K562 (cell line): ENCODE measurements at regions not wholly inside any gene's neighbourhood (a gene's known extent, or its start where the extent isn't known, plus 50 kb on each side); places are given as distances from the start of the nearest gene placed in this dataset.

Source experiments
- ATAC-seq: fragments of 200-7000 bp; cut with Tn5 transposase; 3 replicates; pipeline ENCODE4 v1.9.1; 2020; ENCODE audit warnings: moderate library complexity
- BruUV-seq: library from RNA; stranded (reverse); fragments of 400-500 nt; replicated peaks from 2 replicates; lab custom pipeline; 2021; lab: Mats Ljungman, UMichigan
- CTCF ChIA-PET: fragments of 300-600 bp; formaldehyde crosslinking; extraction: SDS; loops from one replicate; lab custom pipeline; 2021; ENCODE audit warnings: low intra/inter-chr PET ratio; lab: Yijun Ruan, JAX
- POLR2A ChIA-PET: fragments of 300-600, 350-650 bp; sonication (Branson Sonifier 250); formaldehyde crosslinking; extraction: SDS; loops from one replicate; lab custom pipeline; 2021; ENCODE audit warnings: antibody characterized with exemption, inconsistent platforms; lab: Yijun Ruan, JAX
- DNase-seq, 4 experiments: peaks; one replicate each; pipeline versions ENCODE4 v3.0.0 to v3.0.0-alpha.2; 2011 to 2018; ENCODE audit warnings: low spot score in 3 of 4, mixed read lengths in 3 of 4; ENCODE audit errors: extremely low read depth in 1 of 4
- FAIRE-seq: peaks from 2 replicates; lab custom pipeline; 2011; peaks lifted over from hg19 to GRCh38; lab: Jason Lieb, UNC
- H2AFZ ChIP-seq: 2 replicates; pipeline ENCODE4 v1.6.0; 2011; ENCODE audit warnings: low read depth, low read length, control low read depth, inconsistent platforms
- H3K27ac ChIP-seq: fragments of 200-600 bp; 3 replicates; pipeline ENCODE4 v1.8.0; 2011; ENCODE audit warnings: low read depth, mild to moderate bottlenecking, control low read depth, inconsistent platforms, low read length, moderate library complexity, mixed read lengths; ENCODE audit errors: extremely low read depth
- H3K27me3 ChIP-seq, 2 experiments: fragments of 300-600 bp in 1 of 2; 2 replicates in 1 of 2; 3 replicates in 1 of 2; pipeline versions ENCODE4 v1.6.0 to v1.8.0; 2011; ENCODE audit warnings: inconsistent platforms in 2 of 2, low read length in 2 of 2, mild to moderate bottlenecking in 1 of 2, mixed read lengths in 1 of 2, moderate library complexity in 1 of 2; ENCODE audit not compliant: control insufficient read depth in 2 of 2, insufficient read depth in 2 of 2
- H3K36me3 ChIP-seq: fragments of 300-600 bp; 3 replicates; pipeline ENCODE4 v1.8.0; 2011; ENCODE audit warnings: mild to moderate bottlenecking, low read length, inconsistent platforms; ENCODE audit not compliant: control insufficient read depth, insufficient read depth
- H3K4me1 ChIP-seq, 2 experiments: fragments of 200-600 bp in 1 of 2; replicated peaks in 1 of 2; 2 replicates in 1 of 2; 3 replicates in 1 of 2; pipeline versions ENCODE4 v1.5.1 to v1.8.0; 2011; ENCODE audit warnings: inconsistent platforms in 2 of 2, low read length in 2 of 2, mild to moderate bottlenecking in 1 of 2, mixed read lengths in 1 of 2, moderate library complexity in 1 of 2; ENCODE audit not compliant: control insufficient read depth in 2 of 2, insufficient read depth in 2 of 2
- H3K4me2 ChIP-seq: 2 replicates; pipeline ENCODE4 v1.6.1; 2011; ENCODE audit warnings: low read length, control low read depth, inconsistent platforms, mixed read lengths; ENCODE audit not compliant: insufficient read depth
- H3K4me3 ChIP-seq: fragments of 200-600 bp; sonication (generic), shearing (Covaris generic); 2 replicates; pipeline ENCODE4 v1.5.1; 2016; ENCODE audit warnings: control low read depth, inconsistent platforms
- H3K79me2 ChIP-seq: fragments of 200-600 bp; 3 replicates; pipeline ENCODE4 v1.8.0; 2011; ENCODE audit warnings: low read length, inconsistent platforms; ENCODE audit not compliant: control insufficient read depth, insufficient read depth
- H3K9ac ChIP-seq, 2 experiments: 2 replicates each; pipeline versions ENCODE4 v1.6.0 to v1.6.1; 2011; ENCODE audit warnings: low read depth in 2 of 2, low read length in 2 of 2, control low read depth in 1 of 2, inconsistent platforms in 1 of 2, mild to moderate bottlenecking in 1 of 2, mixed read lengths in 1 of 2; ENCODE audit not compliant: insufficient read depth in 1 of 2
- H3K9me1 ChIP-seq: one replicate; pipeline ENCODE4 v1.6.0; 2011; ENCODE audit warnings: inconsistent platforms, mild to moderate bottlenecking, low read length, moderate library complexity; ENCODE audit not compliant: control insufficient read depth, insufficient read depth
- H3K9me3 ChIP-seq: replicated peaks from 2 replicates; pipeline ENCODE4 v1.5.1; 2011; ENCODE audit warnings: low read depth, low read length, inconsistent platforms; ENCODE audit not compliant: control insufficient read depth, insufficient read depth
- H4K20me1 ChIP-seq: replicated peaks from 2 replicates; pipeline ENCODE4 v1.6.1; 2011; ENCODE audit warnings: low read length, inconsistent platforms, mixed read lengths; ENCODE audit not compliant: control insufficient read depth, insufficient read depth
- GATA2 ChIP-seq: sonication (generic); formaldehyde crosslinking; IDR thresholded peaks from 2 replicates; pipeline ENCODE4 v1.4.0; 2020; ENCODE audit warnings: mild to moderate bottlenecking, missing genetic modification reagents
- HNRNPLL ChIP-seq: fragments of 200-400 bp; formaldehyde crosslinking; IDR thresholded peaks from 2 replicates; pipeline ENCODE4 v1.6.1; 2017; ENCODE audit warnings: low read length, low read depth, mild to moderate bottlenecking; ENCODE audit not compliant: poor library complexity, severe bottlenecking
- MAFG ChIP-seq: fragments of 450-650 bp; conservative IDR thresholded peaks from 2 replicates; pipeline ENCODE4 v1.6.1; 2016; ENCODE audit warnings: missing genetic modification characterization, missing compliant biosample characterization
- PHF21A ChIP-seq: fragments of 450-650 bp; IDR thresholded peaks from 2 replicates; pipeline ENCODE4 v1.6.1; 2017; ENCODE audit warnings: low read depth, borderline replicate concordance
- SAFB2 ChIP-seq: fragments of 200-400 bp; formaldehyde crosslinking; IDR thresholded peaks from 2 replicates; pipeline ENCODE4 v1.6.1; 2018; ENCODE audit warnings: borderline replicate concordance, low read length, low read depth, moderate library complexity; ENCODE audit not compliant: severe bottlenecking
- SMAD3 ChIP-seq: fragments of 450-650 bp; formaldehyde crosslinking; conservative IDR thresholded peaks from 2 replicates; pipeline ENCODE4 v1.4.0; 2020; ENCODE audit warnings: mild to moderate bottlenecking
- TFAM ChIP-seq: fragments of 250-450 bp; sonication (Bioruptor Pico); conservative IDR thresholded peaks from 2 replicates; pipeline ENCODE4 v1.5.0; 2021; ENCODE audit warnings: mild to moderate bottlenecking, moderate library complexity
- TSC22D4 ChIP-seq: fragments of 450-650 bp; IDR thresholded peaks from 2 replicates; pipeline ENCODE4 v1.6.1; 2016; ENCODE audit warnings: missing genetic modification characterization, missing biosample characterization, control low read depth
- ZFPM2 ChIP-seq: fragments of 250-450 bp; sonication (Bioruptor Pico); IDR thresholded peaks from 2 replicates; pipeline ENCODE4 v1.5.1; 2022; ENCODE audit warnings: mild to moderate bottlenecking
- WGBS: fragments of 100-300 bp; shearing (Covaris generic); methylation state at CpG from one replicate; pipeline ENCODE4 v1.1.6; 2016; ENCODE audit warnings: low coverage, mixed read lengths; ENCODE audit not compliant: insufficient coverage; ENCODE audit errors: missing lambda C conversion rate; 5-methylcytosine and 5-hydroxymethylcytosine counted together
- in situ Hi-C: fragments of 300-500 bp; cut with MboI; formaldehyde crosslinking; loops from 4 replicates; pipeline ENCODE4 v1.15.0; 2018; ENCODE audit warnings: inconsistent platforms, mixed read lengths
- intact Hi-C: fragments of 100-400 bp; cut with micrococcal nuclease; formaldehyde crosslinking; loops from 2 replicates; pipeline ENCODE4 v1.14.2; 2022
- TF ChIP-seq, protein P1 (sequence below): fragments of 250-450 bp; sonication (Bioruptor Pico); IDR thresholded peaks from 2 replicates; pipeline ENCODE4 v1.4.0; 2020; ENCODE audit warnings: mild to moderate bottlenecking, moderate library complexity
- TF ChIP-seq, protein P2 (sequence below): sonication (generic); formaldehyde crosslinking; IDR thresholded peaks from 2 replicates; pipeline ENCODE4 v1.9.0; 2022; ENCODE audit warnings: mild to moderate bottlenecking, missing genetic modification reagents
- TF ChIP-seq, protein P3 (sequence below): sonication (generic); formaldehyde crosslinking; IDR thresholded peaks from 2 replicates; pipeline ENCODE4 v1.8.1; 2022; ENCODE audit warnings: missing genetic modification reagents
- TF ChIP-seq, protein P4 (sequence below): sonication (generic); IDR thresholded peaks from 2 replicates; pipeline ENCODE4 v1.6.1; 2016

DNA sequence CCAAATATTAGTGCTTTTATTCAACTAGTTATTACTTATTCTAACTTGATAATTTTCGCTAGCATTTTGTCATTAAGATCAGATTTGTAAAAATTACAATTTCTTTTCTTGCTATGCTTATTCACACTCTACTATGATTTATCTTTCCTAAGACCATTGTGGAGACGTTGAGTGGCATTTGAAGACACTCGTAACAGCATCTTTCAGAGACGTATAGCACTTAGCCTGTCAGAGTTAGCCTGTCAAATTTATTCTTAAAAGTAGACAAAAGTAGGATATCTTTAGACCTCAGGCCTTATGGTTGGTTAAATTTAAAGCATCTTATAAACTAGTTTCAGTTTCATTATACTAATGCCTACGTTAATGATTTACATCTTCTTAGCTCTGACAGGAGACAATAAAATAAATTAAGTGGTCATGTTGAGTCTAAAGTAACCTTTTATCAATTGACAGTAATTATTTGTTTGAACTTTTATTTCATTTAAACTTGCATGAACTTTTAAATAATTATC lies 1410.1 kb downstream of the MRPL39 start (continued):
- TF ChIP-seq, protein P1, sequence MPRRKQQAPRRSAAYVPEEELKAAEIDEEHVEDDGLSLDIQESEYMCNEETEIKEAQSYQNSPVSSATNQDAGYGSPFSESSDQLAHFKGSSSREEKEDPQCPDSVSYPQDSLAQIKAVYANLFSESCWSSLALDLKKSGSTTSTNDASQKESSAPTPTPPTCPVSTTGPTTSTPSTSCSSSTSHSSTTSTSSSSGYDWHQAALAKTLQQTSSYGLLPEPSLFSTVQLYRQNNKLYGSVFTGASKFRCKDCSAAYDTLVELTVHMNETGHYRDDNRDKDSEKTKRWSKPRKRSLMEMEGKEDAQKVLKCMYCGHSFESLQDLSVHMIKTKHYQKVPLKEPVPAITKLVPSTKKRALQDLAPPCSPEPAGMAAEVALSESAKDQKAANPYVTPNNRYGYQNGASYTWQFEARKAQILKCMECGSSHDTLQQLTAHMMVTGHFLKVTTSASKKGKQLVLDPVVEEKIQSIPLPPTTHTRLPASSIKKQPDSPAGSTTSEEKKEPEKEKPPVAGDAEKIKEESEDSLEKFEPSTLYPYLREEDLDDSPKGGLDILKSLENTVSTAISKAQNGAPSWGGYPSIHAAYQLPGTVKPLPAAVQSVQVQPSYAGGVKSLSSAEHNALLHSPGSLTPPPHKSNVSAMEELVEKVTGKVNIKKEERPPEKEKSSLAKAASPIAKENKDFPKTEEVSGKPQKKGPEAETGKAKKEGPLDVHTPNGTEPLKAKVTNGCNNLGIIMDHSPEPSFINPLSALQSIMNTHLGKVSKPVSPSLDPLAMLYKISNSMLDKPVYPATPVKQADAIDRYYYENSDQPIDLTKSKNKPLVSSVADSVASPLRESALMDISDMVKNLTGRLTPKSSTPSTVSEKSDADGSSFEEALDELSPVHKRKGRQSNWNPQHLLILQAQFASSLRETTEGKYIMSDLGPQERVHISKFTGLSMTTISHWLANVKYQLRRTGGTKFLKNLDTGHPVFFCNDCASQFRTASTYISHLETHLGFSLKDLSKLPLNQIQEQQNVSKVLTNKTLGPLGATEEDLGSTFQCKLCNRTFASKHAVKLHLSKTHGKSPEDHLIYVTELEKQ (CRISPR knock-in tag), result no peak
- TF ChIP-seq GATA2 (CRISPR knock-in tag), result no peak
- TF ChIP-seq SMAD3 (CRISPR knock-in tag), result no peak
- no peak for TF ChIP-seq PHF21A

- H3K4me2 ChIP-seq, result no peak overlapping the region
- no peaks in the 10 kb centered on the region for H3K9me1 ChIP-seq
- H3K4me1 ChIP-seq, result no peaks in the 10 kb centered on the region
- no peak overlapping the region for H2AFZ ChIP-seq
- no peaks in the 10 kb centered on the region for H3K9me3 ChIP-seq
- WGBS, result 8% methylated on average over 4 of the region's 4 CpGs
- H3K79me2 ChIP-seq, result no peaks in the 10 kb centered on the region
- intact Hi-C loops, result no loop called here
- no peaks in the 10 kb centered on the region for H3K27me3 ChIP-seq
- BruUV-seq, result no TSS peak
- no peaks in the 10 kb centered on the region for H4K20me1 ChIP-seq
- TF ChIP-seq SAFB2 (no peak), ZFPM2 (CRISPR knock-in tag) (no peak), HNRNPLL (no peak), TFAM (no peak), TSC22D4 (tag) (no peak), MAFG (tag) (no peak)
- TF ChIP-seq, protein P2, sequence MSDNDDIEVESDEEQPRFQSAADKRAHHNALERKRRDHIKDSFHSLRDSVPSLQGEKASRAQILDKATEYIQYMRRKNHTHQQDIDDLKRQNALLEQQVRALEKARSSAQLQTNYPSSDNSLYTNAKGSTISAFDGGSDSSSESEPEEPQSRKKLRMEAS (CRISPR knock-in tag), result no peak
- TF ChIP-seq, protein P3, sequence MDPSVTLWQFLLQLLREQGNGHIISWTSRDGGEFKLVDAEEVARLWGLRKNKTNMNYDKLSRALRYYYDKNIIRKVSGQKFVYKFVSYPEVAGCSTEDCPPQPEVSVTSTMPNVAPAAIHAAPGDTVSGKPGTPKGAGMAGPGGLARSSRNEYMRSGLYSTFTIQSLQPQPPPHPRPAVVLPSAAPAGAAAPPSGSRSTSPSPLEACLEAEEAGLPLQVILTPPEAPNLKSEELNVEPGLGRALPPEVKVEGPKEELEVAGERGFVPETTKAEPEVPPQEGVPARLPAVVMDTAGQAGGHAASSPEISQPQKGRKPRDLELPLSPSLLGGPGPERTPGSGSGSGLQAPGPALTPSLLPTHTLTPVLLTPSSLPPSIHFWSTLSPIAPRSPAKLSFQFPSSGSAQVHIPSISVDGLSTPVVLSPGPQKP (CRISPR knock-in tag), result no peak
- TF ChIP-seq, protein P4, sequence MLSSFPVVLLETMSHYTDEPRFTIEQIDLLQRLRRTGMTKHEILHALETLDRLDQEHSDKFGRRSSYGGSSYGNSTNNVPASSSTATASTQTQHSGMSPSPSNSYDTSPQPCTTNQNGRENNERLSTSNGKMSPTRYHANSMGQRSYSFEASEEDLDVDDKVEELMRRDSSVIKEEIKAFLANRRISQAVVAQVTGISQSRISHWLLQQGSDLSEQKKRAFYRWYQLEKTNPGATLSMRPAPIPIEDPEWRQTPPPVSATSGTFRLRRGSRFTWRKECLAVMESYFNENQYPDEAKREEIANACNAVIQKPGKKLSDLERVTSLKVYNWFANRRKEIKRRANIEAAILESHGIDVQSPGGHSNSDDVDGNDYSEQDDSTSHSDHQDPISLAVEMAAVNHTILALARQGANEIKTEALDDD, result no peak
- TF ChIP-seq, all 486 proteins: peak for 0
- Histone ChIP-seq H3K36me3 (no peaks in the 10 kb centered on the region), H3K4me3 (no peak overlapping the region), H3K9ac (no peak overlapping the region), H3K27ac (no peak overlapping the region)
- ChIA-PET CTCF (no interaction called here), POLR2A (no interaction called here)
- FAIRE-seq (no peak), ATAC-seq (no peak), DNase-seq (no peak)
- in situ Hi-C loops, result no loop called here
Observed at GRCh38 chr21:24188506-24188905, 1418.8 kb downstream of the MRPL39 start.
